Heart left ventricle (tissue), 13 donors: ENCODE measurements at regions not wholly inside any gene's neighbourhood (a gene's known extent, or its start where the extent isn't known, plus 50 kb on each side); places are given as distances from the start of the nearest gene placed in this dataset.

Experiments used
- CTCF ChIP-seq, 12 donors: fragments of 200-600 bp; sonication (generic) in 4 of 12; IDR thresholded peaks; one replicate each; pipeline versions ENCODE4 v1.5.0 to v1.8.0; 2018 to 2022; ENCODE audit warnings: antibody characterized with exemption in 12 of 12, mild to moderate bottlenecking in 5 of 12
- POLR2A ChIP-seq, 2 donors: fragments of 450-650 bp; IDR thresholded peaks; one replicate each; pipeline ENCODE4 v1.6.1; 2017; ENCODE audit warnings: antibody characterized with exemption in 2 of 2, mild to moderate bottlenecking in 2 of 2, moderate library complexity in 2 of 2
- donor health status: ischemic (EF 13 %, LVEDD 7.1; RV severe dilation, severe dysfunction).
- donor health status: DM: no; HTN: yes; CAD: no.
- donor health status: DM: no; HTN: no; CAD: no.
- donor health status: ischemic (EF 25% LVEDD 6.9; RV normal size, moderate dysfunction).
- donor health status: ischemic (EF 25% LVEDD 5.7; RV mildly dilated, moderate dysfunction).
- donor health status: ischemic (EF 35%, LVEDD 5.7; RV mildly dilated, moderate dysfunction).
- donor health status: nonischemic (EF 11% LVEDD 7.7; RV severe dilation, severe dysfunction).
- donor health status: DM: yes; HTN: yes; CAD: no.
- donor health status: PGD.
- donor health status: ischemic (EF 29% LVEDD 5.4; RV normal size, mild dysfunction).
- donor health status: nonischemic (EF 23%, LVEDD 6.1; RV moderate dilation, normal function).

- TF ChIP-seq CTCF (IDR thresholded peaks at IDR 0.05), result no peak
- no peak for TF ChIP-seq POLR2A (IDR thresholded peaks at IDR 0.05)
Measured at GRCh38 chr19:16002406-16003384, 53.9 kb downstream of the OR10H4 start.
